ENCODE measurements at regions not wholly inside any gene's neighbourhood (a gene's known extent, or its start where the extent isn't known, plus 50 kb on each side); places are given as distances from the start of the nearest gene placed in this dataset.
"Not testable (repeated sequence)": the region's sequence is repeated elsewhere in the genome, so short reads cannot be mapped to it uniquely, and the experiment has no call there.

GRCh38 chr5:2101685-2102084, 219.0 kb upstream of the IRX4 start:
- no peaks in the 10 kb centered on the region for H3K4me1 ChIP-seq (ENCODE audit: control insufficient read depth, insufficient read depth, low read length)
- H3K9me3 ChIP-seq (ENCODE audit: control insufficient read depth, low read length): peaks cover 11% of the 10 kb centered on the region
- H3K9ac ChIP-seq (ENCODE audit: low read length): no peak overlapping the region
- no peak for DNase-seq (ENCODE audit: low read depth)
- no peaks in the 10 kb centered on the region for H3K36me3 ChIP-seq (ENCODE audit: control insufficient read depth, insufficient read depth, low read length, severe bottlenecking)
- no peak overlapping the region for H3K4me3 ChIP-seq (ENCODE audit: low read length)
- no peaks in the 10 kb centered on the region for H3K27me3 ChIP-seq (replicated peaks; ENCODE audit: control insufficient read depth, insufficient read depth, low read length)

- Histone ChIP-seq H3K4me1 (ENCODE audit: control insufficient read depth, insufficient read depth, low read length) (peaks cover 19% of the 10 kb centered on the region), H3K36me3 (ENCODE audit: control insufficient read depth, insufficient read depth, low read length, severe bottlenecking) (no peaks in the 10 kb centered on the region), H3K9ac (ENCODE audit: low read length) (no peak overlapping the region), H3K9me3 (ENCODE audit: control insufficient read depth, low read length) (no peaks in the 10 kb centered on the region), H3K4me3 (ENCODE audit: low read length) (no peak overlapping the region), H3K27me3 (replicated peaks; ENCODE audit: control insufficient read depth, insufficient read depth, low read length) (no peaks in the 10 kb centered on the region)
- no peak for DNase-seq (ENCODE audit: low read depth)
Measured at GRCh38 chr5:2096887-2097505, 214.3 kb upstream of the IRX4 start.

- no peak for DNase-seq (ENCODE audit: low read depth)
- H3K9ac ChIP-seq (ENCODE audit: low read length): no peak overlapping the region
- H3K4me1 ChIP-seq (ENCODE audit: control insufficient read depth, insufficient read depth, low read length): peaks cover 19% of the 10 kb centered on the region
- no peak overlapping the region for H3K4me3 ChIP-seq (ENCODE audit: low read length)
- H3K36me3 ChIP-seq (ENCODE audit: control insufficient read depth, insufficient read depth, low read length, severe bottlenecking): no peaks in the 10 kb centered on the region
- no peaks in the 10 kb centered on the region for H3K9me3 ChIP-seq (ENCODE audit: control insufficient read depth, low read length)
- H3K27me3 ChIP-seq (replicated peaks; ENCODE audit: control insufficient read depth, insufficient read depth, low read length): no peaks in the 10 kb centered on the region
Measured at GRCh38 chr5:2095011-2095410, 212.3 kb upstream of the IRX4 start.

GRCh38 chr5:2094616-2094995, 211.9 kb upstream of the IRX4 start:
- Histone ChIP-seq H3K4me1 (ENCODE audit: control insufficient read depth, insufficient read depth, low read length) (peaks cover 19% of the 10 kb centered on the region), H3K9me3 (ENCODE audit: control insufficient read depth, low read length) (no peaks in the 10 kb centered on the region), H3K36me3 (ENCODE audit: control insufficient read depth, insufficient read depth, low read length, severe bottlenecking) (no peaks in the 10 kb centered on the region), H3K4me3 (ENCODE audit: low read length) (peak overlapping the region; percentile 25), H3K27me3 (replicated peaks; ENCODE audit: control insufficient read depth, insufficient read depth, low read length) (no peaks in the 10 kb centered on the region), H3K9ac (ENCODE audit: low read length) (peak overlapping the region; percentile 70)
- DNase-seq (ENCODE audit: low read depth): no peak

GRCh38 chr5:2093859-2094615, 211.3 kb upstream of the IRX4 start:
- no peaks in the 10 kb centered on the region for H3K36me3 ChIP-seq (ENCODE audit: control insufficient read depth, insufficient read depth, low read length, severe bottlenecking)
- H3K9ac ChIP-seq (ENCODE audit: low read length): peak overlapping the region; percentile 70
- no peaks in the 10 kb centered on the region for H3K9me3 ChIP-seq (ENCODE audit: control insufficient read depth, low read length)
- no peaks in the 10 kb centered on the region for H3K27me3 ChIP-seq (replicated peaks; ENCODE audit: control insufficient read depth, insufficient read depth, low read length)
- peak; percentile 1 for DNase-seq (ENCODE audit: low read depth)
- H3K4me1 ChIP-seq (ENCODE audit: control insufficient read depth, insufficient read depth, low read length): peaks cover 19% of the 10 kb centered on the region
- H3K4me3 ChIP-seq (ENCODE audit: low read length): peak overlapping the region; percentile 52

- DNase-seq (ENCODE audit: low read depth): no peak
- H3K9me3 ChIP-seq (ENCODE audit: control insufficient read depth, low read length): no peaks in the 10 kb centered on the region
Measured at GRCh38 chr5:2091921-2092320, 209.2 kb upstream of the IRX4 start.

GRCh38 chr5:2087980-2088379, 205.3 kb upstream of the IRX4 start:
- no peaks in the 10 kb centered on the region for H3K36me3 ChIP-seq (ENCODE audit: control insufficient read depth, insufficient read depth, low read length, severe bottlenecking)

More at GRCh38 chr5:2091921-2092320, 209.2 kb upstream of the IRX4 start:
- H3K36me3 ChIP-seq (ENCODE audit: control insufficient read depth, insufficient read depth, low read length, severe bottlenecking): no peaks in the 10 kb centered on the region
- peaks cover 19% of the 10 kb centered on the region for H3K4me1 ChIP-seq (ENCODE audit: control insufficient read depth, insufficient read depth, low read length)
- H3K27me3 ChIP-seq (replicated peaks; ENCODE audit: control insufficient read depth, insufficient read depth, low read length): no peaks in the 10 kb centered on the region
- no peak overlapping the region for H3K4me3 ChIP-seq (ENCODE audit: low read length)
- no peak overlapping the region for H3K9ac ChIP-seq (ENCODE audit: low read length)

GRCh38 chr5:2075365-2075764, 192.6 kb upstream of the IRX4 start:
- no peaks in the 10 kb centered on the region for H3K27me3 ChIP-seq (replicated peaks; ENCODE audit: control insufficient read depth, insufficient read depth, low read length)
- H3K9me3 ChIP-seq (ENCODE audit: control insufficient read depth, low read length): peaks cover 4% of the 10 kb centered on the region
- H3K4me3 ChIP-seq (ENCODE audit: low read length): no peak overlapping the region
- no peak overlapping the region for H3K9ac ChIP-seq (ENCODE audit: low read length)
- H3K36me3 ChIP-seq (ENCODE audit: control insufficient read depth, insufficient read depth, low read length, severe bottlenecking): no peaks in the 10 kb centered on the region
- DNase-seq (ENCODE audit: low read depth): no peak
- no peaks in the 10 kb centered on the region for H3K4me1 ChIP-seq (ENCODE audit: control insufficient read depth, insufficient read depth, low read length)

More at GRCh38 chr5:2087980-2088379, 205.3 kb upstream of the IRX4 start:
- H3K9ac ChIP-seq (ENCODE audit: low read length): no peak overlapping the region
- no peaks in the 10 kb centered on the region for H3K27me3 ChIP-seq (replicated peaks; ENCODE audit: control insufficient read depth, insufficient read depth, low read length)
- no peak for DNase-seq (ENCODE audit: low read depth)
- no peaks in the 10 kb centered on the region for H3K9me3 ChIP-seq (ENCODE audit: control insufficient read depth, low read length)
- no peak overlapping the region for H3K4me3 ChIP-seq (ENCODE audit: low read length)
- peaks cover 3% of the 10 kb centered on the region for H3K4me1 ChIP-seq (ENCODE audit: control insufficient read depth, insufficient read depth, low read length)

- H3K4me3 ChIP-seq (ENCODE audit: low read length): no peak overlapping the region
- DNase-seq (ENCODE audit: low read depth): no peak
- H3K27me3 ChIP-seq (replicated peaks; ENCODE audit: control insufficient read depth, insufficient read depth, low read length): peaks cover 3% of the 10 kb centered on the region
Measured at GRCh38 chr5:2071562-2071961, 188.8 kb upstream of the IRX4 start.

GRCh38 chr5:2070787-2071186, 188.1 kb upstream of the IRX4 start:
- H3K27me3 ChIP-seq (replicated peaks; ENCODE audit: control insufficient read depth, insufficient read depth, low read length); H3K9me3 ChIP-seq (ENCODE audit: control insufficient read depth, low read length); H3K9ac ChIP-seq (ENCODE audit: low read length); DNase-seq (ENCODE audit: low read depth); H3K36me3 ChIP-seq (ENCODE audit: control insufficient read depth, insufficient read depth, low read length, severe bottlenecking); H3K4me3 ChIP-seq (ENCODE audit: low read length); H3K4me1 ChIP-seq (ENCODE audit: control insufficient read depth, insufficient read depth, low read length): not testable (repeated sequence)

More at GRCh38 chr5:2071562-2071961, 188.8 kb upstream of the IRX4 start:
- H3K9ac ChIP-seq (ENCODE audit: low read length): no peak overlapping the region
- no peaks in the 10 kb centered on the region for H3K36me3 ChIP-seq (ENCODE audit: control insufficient read depth, insufficient read depth, low read length, severe bottlenecking)
- H3K9me3 ChIP-seq (ENCODE audit: control insufficient read depth, low read length): no peaks in the 10 kb centered on the region
- no peaks in the 10 kb centered on the region for H3K4me1 ChIP-seq (ENCODE audit: control insufficient read depth, insufficient read depth, low read length)

GRCh38 chr5:2068531-2068930, 185.8 kb upstream of the IRX4 start:
- Histone ChIP-seq H3K27me3 (replicated peaks; ENCODE audit: control insufficient read depth, insufficient read depth, low read length) (peaks cover 8% of the 10 kb centered on the region), H3K36me3 (ENCODE audit: control insufficient read depth, insufficient read depth, low read length, severe bottlenecking) (no peaks in the 10 kb centered on the region)

More at GRCh38 chr5:2068531-2068930, 185.8 kb upstream of the IRX4 start:
- H3K9me3 ChIP-seq (ENCODE audit: control insufficient read depth, low read length): no peaks in the 10 kb centered on the region
- H3K9ac ChIP-seq (ENCODE audit: low read length): no peak overlapping the region
- H3K4me1 ChIP-seq (ENCODE audit: control insufficient read depth, insufficient read depth, low read length): no peaks in the 10 kb centered on the region
- no peak for DNase-seq (ENCODE audit: low read depth)
- H3K4me3 ChIP-seq (ENCODE audit: low read length): no peak overlapping the region

All from adipocyte (in vitro differentiated cells).